ENCODE measurements at regions not wholly inside any gene's neighbourhood (a gene's known extent, or its start where the extent isn't known, plus 50 kb on each side); places are given as distances from the start of the nearest gene placed in this dataset.

DNA sequence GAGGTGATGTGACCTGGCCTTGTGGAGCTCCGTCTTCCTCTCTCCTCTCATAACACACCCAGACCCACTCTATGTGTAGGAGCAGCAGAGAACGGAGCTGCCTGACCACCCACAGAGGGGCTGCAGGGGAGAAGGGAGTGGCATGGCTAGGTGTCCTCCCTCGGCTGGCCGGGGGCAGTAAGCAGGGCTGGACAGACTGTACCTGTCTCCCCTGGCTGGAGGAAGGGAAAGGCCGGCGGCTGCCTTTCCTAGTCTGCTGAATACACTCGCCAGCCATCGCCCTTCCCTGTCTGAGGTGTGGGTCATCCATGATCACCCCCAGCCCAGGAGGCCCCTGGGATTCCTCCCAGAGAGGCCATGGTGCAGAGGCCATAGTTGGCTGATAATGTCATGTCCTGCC lies 187.2 kb upstream of the AJAP1 start:
- TF ChIP-seq, protein P1, sequence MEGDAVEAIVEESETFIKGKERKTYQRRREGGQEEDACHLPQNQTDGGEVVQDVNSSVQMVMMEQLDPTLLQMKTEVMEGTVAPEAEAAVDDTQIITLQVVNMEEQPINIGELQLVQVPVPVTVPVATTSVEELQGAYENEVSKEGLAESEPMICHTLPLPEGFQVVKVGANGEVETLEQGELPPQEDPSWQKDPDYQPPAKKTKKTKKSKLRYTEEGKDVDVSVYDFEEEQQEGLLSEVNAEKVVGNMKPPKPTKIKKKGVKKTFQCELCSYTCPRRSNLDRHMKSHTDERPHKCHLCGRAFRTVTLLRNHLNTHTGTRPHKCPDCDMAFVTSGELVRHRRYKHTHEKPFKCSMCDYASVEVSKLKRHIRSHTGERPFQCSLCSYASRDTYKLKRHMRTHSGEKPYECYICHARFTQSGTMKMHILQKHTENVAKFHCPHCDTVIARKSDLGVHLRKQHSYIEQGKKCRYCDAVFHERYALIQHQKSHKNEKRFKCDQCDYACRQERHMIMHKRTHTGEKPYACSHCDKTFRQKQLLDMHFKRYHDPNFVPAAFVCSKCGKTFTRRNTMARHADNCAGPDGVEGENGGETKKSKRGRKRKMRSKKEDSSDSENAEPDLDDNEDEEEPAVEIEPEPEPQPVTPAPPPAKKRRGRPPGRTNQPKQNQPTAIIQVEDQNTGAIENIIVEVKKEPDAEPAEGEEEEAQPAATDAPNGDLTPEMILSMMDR (IDR thresholded peaks at IDR 0.05; ENCODE audit: insufficient read depth, low read depth, low read length, missing control alignments), result no peak
- H3K4me3 ChIP-seq (ENCODE audit: low read length), result no peak overlapping the region
- DNase-seq (ENCODE audit: low read depth), result no peak

DNA sequence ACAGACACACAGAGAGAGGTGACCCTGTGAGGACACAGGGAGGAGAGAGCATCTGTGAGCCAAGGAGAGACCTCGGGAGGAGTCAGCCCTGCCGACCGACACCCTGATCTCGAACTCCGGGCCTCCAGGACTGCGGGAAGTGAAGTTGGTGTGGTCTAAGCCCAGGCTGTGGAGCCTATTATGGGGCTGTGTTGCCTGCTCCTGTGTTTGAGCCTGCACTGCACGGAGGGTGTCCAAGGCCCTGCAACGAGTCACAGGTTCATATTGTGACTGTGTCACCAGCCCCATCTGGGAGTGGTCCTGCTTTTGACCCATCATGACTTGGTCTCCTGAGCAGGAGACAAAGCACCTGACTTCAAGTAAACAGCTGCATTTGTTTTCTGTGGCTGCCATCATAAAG lies 186.0 kb upstream of the AJAP1 start:
- H3K4me3 ChIP-seq (ENCODE audit: low read length), result no peak overlapping the region
- TF ChIP-seq, protein P1 (IDR thresholded peaks at IDR 0.05; ENCODE audit: insufficient read depth, low read depth, low read length, missing control alignments), result no peak
- DNase-seq (ENCODE audit: low read depth), result no peak

DNA sequence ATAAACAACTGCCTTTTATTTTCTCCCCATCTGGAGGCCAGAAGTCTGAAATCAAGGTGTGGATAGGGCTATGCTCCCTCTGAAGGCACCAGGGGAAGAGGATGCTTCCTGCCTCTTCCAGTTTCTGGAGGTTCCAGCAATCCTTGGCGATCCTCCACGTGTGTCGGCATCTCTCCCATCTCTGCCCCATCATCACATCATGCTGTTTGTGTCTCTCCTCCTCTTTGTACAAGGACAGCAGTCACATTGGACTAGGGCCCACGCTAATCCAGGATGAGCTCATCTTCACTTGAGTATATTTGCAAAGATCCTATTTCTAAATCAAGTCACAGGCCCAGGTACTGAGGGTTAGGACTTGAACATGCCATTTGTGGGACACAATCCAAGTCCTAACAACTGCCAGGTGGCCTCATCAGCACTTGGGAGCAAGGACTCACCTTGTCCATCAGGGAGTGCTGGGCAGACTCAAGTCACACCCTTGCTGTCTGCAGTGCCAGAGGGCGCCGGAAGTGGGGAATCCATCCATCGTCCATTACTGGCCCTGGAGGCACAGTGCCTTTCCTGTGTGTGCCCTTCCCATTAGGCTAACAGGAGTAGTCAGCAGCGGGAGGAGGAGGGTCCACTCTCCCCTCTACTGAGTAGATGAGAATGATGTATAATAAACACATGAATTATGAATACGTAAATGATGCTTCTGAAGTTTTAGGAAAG lies 185.4 kb upstream of the AJAP1 start:
- H3K4me3 ChIP-seq (ENCODE audit: low read length), result no peak overlapping the region
- TF ChIP-seq, protein P1 (IDR thresholded peaks at IDR 0.05; ENCODE audit: insufficient read depth, low read depth, low read length, missing control alignments), result no peak
- DNase-seq (ENCODE audit: low read depth), result no peak

DNA sequence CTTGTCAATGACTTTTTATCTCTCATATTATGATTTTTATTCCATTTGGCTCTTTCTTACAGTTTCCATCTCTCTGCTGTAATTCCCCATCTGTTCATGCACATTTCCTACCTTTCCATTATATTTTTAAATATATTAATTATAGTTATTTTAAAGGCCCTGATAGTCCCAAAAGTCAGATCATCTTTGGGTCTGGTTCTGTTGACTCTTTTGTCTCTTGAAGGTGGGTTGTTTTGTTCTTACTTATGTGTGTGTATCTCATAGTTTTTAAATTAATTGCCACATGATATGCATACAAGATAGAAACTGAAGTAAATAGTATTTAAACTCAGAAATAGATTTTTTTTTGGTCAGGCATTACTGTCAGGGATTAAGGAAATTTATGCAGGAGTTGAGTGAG lies 178.0 kb upstream of the AJAP1 start:
- TF ChIP-seq, protein P1 (IDR thresholded peaks at IDR 0.05; ENCODE audit: insufficient read depth, low read depth, low read length, missing control alignments), result no peak
- DNase-seq (ENCODE audit: low read depth), result no peak
- no peak overlapping the region for H3K4me3 ChIP-seq (ENCODE audit: low read length)

DNA sequence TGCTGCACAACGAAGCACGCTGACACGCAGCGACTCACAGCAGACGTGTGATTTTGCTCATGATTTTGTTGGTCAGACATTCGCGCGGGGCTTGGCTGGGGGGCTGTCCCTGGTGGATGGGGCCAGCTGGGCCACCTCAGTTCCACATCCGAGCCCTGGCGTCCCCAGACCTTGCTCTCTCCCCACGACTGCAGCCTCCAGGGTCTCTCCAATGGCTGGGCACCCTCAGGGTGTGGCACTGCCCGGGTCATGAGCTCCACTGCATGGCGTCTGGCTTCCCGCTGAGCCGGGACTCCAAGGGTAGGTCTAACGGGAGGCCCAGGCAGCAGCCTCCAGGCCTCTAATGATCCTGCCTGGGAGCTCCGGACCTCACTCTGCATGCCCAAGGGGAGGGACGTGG lies 173.0 kb upstream of the AJAP1 start:
- TF ChIP-seq, protein P1 (IDR thresholded peaks at IDR 0.05; ENCODE audit: insufficient read depth, low read depth, low read length, missing control alignments), result no peak
- no peak for DNase-seq (ENCODE audit: low read depth)
- H3K4me3 ChIP-seq (ENCODE audit: low read length), result no peak overlapping the region

DNA sequence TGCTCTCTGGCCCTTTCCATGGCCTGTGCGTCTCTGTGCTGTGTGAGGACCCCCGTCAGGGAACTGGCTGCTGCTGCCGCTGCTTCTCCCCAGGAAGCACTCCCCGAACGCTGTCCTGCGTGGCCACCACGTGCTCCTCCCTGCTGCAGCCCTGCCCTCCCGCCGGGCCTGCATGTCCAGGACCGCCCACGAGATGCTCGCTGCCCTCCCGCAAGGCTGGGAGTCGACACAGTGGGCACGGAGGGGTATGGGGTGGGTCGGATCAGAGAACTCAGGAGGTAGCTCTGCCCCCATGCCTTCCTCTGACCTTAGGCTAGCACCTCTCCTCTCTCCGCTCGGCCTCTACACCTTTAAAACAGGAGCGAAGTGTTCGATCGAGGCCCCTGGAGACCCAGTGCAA lies 171.9 kb upstream of the AJAP1 start:
- no peak overlapping the region for H3K4me3 ChIP-seq (ENCODE audit: low read length)
- DNase-seq (ENCODE audit: low read depth), result no peak
- TF ChIP-seq, protein P1 (IDR thresholded peaks at IDR 0.05; ENCODE audit: insufficient read depth, low read depth, low read length, missing control alignments), result no peak

DNA sequence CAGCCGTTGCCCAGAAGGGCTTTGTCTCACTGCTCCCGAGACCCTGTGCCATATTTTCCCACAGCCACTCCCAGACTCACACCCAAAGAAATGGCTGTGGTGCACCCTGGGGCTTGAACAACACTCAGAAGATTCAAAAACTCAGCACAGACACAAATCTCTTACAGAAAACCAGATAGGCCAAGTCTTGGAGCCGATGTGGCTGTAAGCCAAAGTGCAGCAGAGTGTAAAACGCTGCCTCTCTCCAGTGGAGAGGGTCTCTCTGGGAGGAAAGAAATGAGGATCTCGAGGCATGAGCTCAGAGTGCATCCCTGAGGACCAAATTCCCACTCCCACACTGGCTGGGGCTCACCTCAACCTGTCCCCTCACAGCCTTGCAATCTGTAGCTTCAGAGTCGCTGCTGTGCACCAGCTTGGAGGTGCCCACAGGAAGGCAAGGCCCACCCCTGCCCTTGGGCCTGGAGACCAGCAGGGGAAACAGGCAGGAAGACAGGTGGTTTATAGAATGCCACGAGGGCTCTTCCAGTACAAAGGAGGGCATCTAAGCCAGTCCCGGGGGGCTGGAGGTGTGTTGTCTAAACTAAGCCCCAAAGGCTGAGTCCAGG lies 171.3 kb upstream of the AJAP1 start:
- TF ChIP-seq, protein P1 (IDR thresholded peaks at IDR 0.05; ENCODE audit: insufficient read depth, low read depth, low read length, missing control alignments), result no peak
- H3K4me3 ChIP-seq (ENCODE audit: low read length), result no peak overlapping the region
- no peak for DNase-seq (ENCODE audit: low read depth)

Measured in epithelial cell of esophagus (primary cell).